GM23248 (cell line): ENCODE measurements at regions not wholly inside any gene's neighbourhood (a gene's known extent, or its start where the extent isn't known, plus 50 kb on each side); places are given as distances from the start of the nearest gene placed in this dataset.

ENCODE experiments used
- EZH2 ChIP-seq: fragments of 200-600 bp; sonication (generic); IDR thresholded peaks from 2 replicates; pipeline ENCODE4 v1.6.1; 2018; ENCODE audit warnings: antibody characterized with exemption, mild to moderate bottlenecking; ENCODE audit not compliant: insufficient read depth, poor library complexity, severe bottlenecking
- EZH2phosphoT487 ChIP-seq: fragments of 200-600 bp; sonication (generic); IDR thresholded peaks from 2 replicates; pipeline ENCODE4 v1.6.1; 2018; ENCODE audit warnings: antibody characterized with exemption, moderate library complexity, mild to moderate bottlenecking, low read depth; ENCODE audit not compliant: insufficient read depth

- TF ChIP-seq EZH2 (no peak), EZH2phosphoT487 (no peak)
These were observed 431.6 kb downstream of the SH3GL2 start for GRCh38 chr9:18010492-18010891.
